Subcutaneous abdominal adipose tissue (tissue), 5 donors: ENCODE measurements at regions not wholly inside any gene's neighbourhood (a gene's known extent, or its start where the extent isn't known, plus 50 kb on each side); places are given as distances from the start of the nearest gene placed in this dataset.

ENCODE experiments used
- H3K27ac ChIP-seq: one replicate; pipeline ENCODE4 v1.7.0; 2013; ENCODE audit warnings: low read depth, mild to moderate bottlenecking, inconsistent platforms, low read length, moderate library complexity
- H3K27me3 ChIP-seq, 5 donors: one replicate each; pipeline ENCODE4 v1.7.0; 2013; ENCODE audit warnings: low read length in 5 of 5, inconsistent platforms in 1 of 5; ENCODE audit not compliant: control insufficient read depth in 5 of 5, insufficient read depth in 4 of 5
- H3K36me3 ChIP-seq, 5 donors: one replicate each; pipeline ENCODE4 v1.7.0; 2013; ENCODE audit warnings: low read length in 5 of 5; ENCODE audit not compliant: control insufficient read depth in 5 of 5, insufficient read depth in 5 of 5
- H3K4me1 ChIP-seq, 5 donors: one replicate each; pipeline ENCODE4 v1.7.0; 2013; ENCODE audit warnings: low read length in 5 of 5, mild to moderate bottlenecking in 3 of 5, moderate library complexity in 1 of 5; ENCODE audit not compliant: control insufficient read depth in 5 of 5, insufficient read depth in 5 of 5
- H3K4me3 ChIP-seq, 5 donors: one replicate each; pipeline ENCODE4 v1.7.0; 2013; ENCODE audit warnings: low read length in 5 of 5, low read depth in 1 of 5
- H3K9ac ChIP-seq, 5 donors: one replicate each; pipeline ENCODE4 v1.7.0; 2013; ENCODE audit warnings: low read length in 5 of 5, mild to moderate bottlenecking in 4 of 5, moderate library complexity in 3 of 5
- H3K9me3 ChIP-seq, 5 donors: one replicate each; pipeline ENCODE4 v1.7.0; 2013; ENCODE audit warnings: low read length in 5 of 5; ENCODE audit not compliant: control insufficient read depth in 5 of 5
- donor health status: healthy.
- donor health status: healthy.
- donor health status: healthy.
- donor health status: healthy.
- donor health status: healthy.

- Histone ChIP-seq H3K36me3 (no peaks in the 10 kb centered on the region), H3K9me3 (no peaks in the 10 kb centered on the region), H3K27ac (no peak overlapping the region), H3K27me3 (peaks cover 15 to 30% (median 16%) of the 10 kb centered on the region in 5 donors), H3K4me3 (no peak overlapping the region), H3K9ac (no peak overlapping the region), H3K4me1 (peaks cover 0 to 6% (median 0%) of the 10 kb centered on the region in 5 donors)
These were observed 344.3 kb downstream of the PREX1 start for GRCh38 chr20:48483334-48484066.

GRCh38 chr20:48482790-48483189, 345.0 kb downstream of the PREX1 start:
- Histone ChIP-seq H3K27me3 (peaks cover 13 to 36% (median 19%) of the 10 kb centered on the region in 5 donors), H3K9ac (no peak overlapping the region), H3K4me3 (no peak overlapping the region), H3K4me1 (peaks cover 0 to 10% (median 0%) of the 10 kb centered on the region in 5 donors), H3K27ac (no peak overlapping the region), H3K36me3 (no peaks in the 10 kb centered on the region), H3K9me3 (no peaks in the 10 kb centered on the region)

DNA sequence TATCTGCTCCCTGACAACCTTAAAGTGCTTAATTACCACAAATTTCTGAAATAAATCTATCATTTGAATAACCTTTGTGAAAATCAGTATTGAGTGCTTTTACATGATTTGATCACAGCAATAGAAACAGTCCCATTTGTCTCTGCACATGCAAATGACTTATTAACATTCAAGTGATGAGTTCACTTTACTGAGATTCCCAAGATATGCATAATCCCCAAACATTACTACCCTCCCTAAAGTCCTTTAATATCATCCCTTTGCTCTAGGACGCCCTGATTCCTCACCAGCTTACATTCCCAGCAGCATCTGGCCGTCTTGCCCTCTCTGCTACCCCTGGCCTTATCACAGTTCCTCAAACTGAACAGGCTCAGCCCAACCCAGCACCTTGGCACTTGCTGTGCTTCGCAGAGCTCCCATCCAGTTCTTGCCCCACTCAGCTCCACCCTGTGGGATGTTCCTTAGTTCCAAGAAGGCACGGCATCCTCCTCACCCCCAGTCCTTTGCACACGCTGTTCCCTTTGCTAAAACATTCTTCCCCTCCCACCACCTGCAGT, 347.5 kb downstream of the PREX1 start:
- peaks cover 7 to 30% (median 20%) of the 10 kb centered on the region in 5 donors for H3K27me3 ChIP-seq
- H3K27ac ChIP-seq, result no peak overlapping the region
- H3K9ac ChIP-seq, result no peak overlapping the region
- no peaks in the 10 kb centered on the region for H3K36me3 ChIP-seq
- H3K9me3 ChIP-seq, result no peaks in the 10 kb centered on the region
- H3K4me1 ChIP-seq, result peaks cover 0 to 13% (median 0%) of the 10 kb centered on the region in 5 donors
- no peak overlapping the region for H3K4me3 ChIP-seq

- no peaks in the 10 kb centered on the region for H3K36me3 ChIP-seq
- H3K27ac ChIP-seq, result no peak overlapping the region
- no peak overlapping the region for H3K9ac ChIP-seq
- H3K4me3 ChIP-seq, result no peak overlapping the region
- peaks cover 6 to 30% (median 19%) of the 10 kb centered on the region in 5 donors for H3K27me3 ChIP-seq
- peaks cover 0 to 13% (median 0%) of the 10 kb centered on the region in 5 donors for H3K4me1 ChIP-seq
- H3K9me3 ChIP-seq, result no peaks in the 10 kb centered on the region
These were observed 348.8 kb downstream of the PREX1 start for GRCh38 chr20:48478806-48479585.

DNA sequence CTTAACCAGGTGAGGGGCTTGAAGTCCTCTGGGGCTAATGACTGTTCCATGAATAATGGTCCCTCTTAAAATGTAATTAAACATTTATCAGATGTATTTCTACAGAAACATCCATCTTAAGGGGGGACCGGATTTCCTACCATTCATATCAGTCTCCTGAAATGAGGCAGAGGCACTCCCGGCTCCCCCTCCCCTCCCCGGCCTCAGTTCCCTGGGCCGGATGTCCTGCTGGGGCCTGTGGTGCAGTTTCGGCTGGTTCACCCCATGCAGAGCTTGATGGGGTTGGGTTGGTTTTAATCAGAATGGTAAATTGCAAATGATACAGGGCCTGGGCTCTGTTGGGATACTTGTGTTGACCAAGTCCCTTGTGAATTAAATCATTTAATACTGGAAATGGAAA, 349.4 kb downstream of the PREX1 start:
- Histone ChIP-seq H3K27ac (no peak overlapping the region), H3K9me3 (no peaks in the 10 kb centered on the region), H3K9ac (no peak overlapping the region), H3K4me1 (peaks cover 0 to 13% (median 0%) of the 10 kb centered on the region in 5 donors), H3K27me3 (peaks cover 8 to 27% (median 19%) of the 10 kb centered on the region in 5 donors), H3K4me3 (no peak overlapping the region), H3K36me3 (no peaks in the 10 kb centered on the region)

GRCh38 chr20:48476854-48477253, 350.9 kb downstream of the PREX1 start:
- H3K27ac ChIP-seq, result no peak overlapping the region
- no peak overlapping the region for H3K4me3 ChIP-seq
- no peaks in the 10 kb centered on the region for H3K9me3 ChIP-seq
- no peak overlapping the region for H3K9ac ChIP-seq
- H3K27me3 ChIP-seq, result peaks cover 8 to 26% (median 22%) of the 10 kb centered on the region in 5 donors
- H3K4me1 ChIP-seq, result peaks cover 0 to 13% (median 0%) of the 10 kb centered on the region in 5 donors
- H3K36me3 ChIP-seq, result no peaks in the 10 kb centered on the region

DNA sequence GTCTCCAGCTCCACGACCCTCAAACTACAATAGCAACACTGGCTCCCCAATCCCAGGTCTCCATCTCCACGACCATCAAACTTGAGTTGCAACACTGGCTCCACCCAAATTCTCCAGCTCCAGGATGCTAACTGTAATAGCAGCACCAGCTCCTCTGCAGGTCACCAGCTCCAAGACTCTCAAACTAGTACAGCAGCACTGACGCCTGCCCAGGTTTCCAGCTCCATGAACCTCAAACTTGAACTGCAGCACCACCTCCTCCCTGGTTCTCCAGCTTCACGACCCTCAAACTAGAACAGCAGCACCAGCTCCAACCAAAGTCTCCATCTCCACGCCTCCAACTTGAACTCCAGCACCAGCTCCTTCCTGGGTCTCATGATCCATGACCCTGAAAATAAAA, 353.8 kb downstream of the PREX1 start:
- Histone ChIP-seq H3K9me3 (no peaks in the 10 kb centered on the region), H3K9ac (no peak overlapping the region), H3K4me1 (peaks cover 0 to 13% (median 0%) of the 10 kb centered on the region in 5 donors), H3K27me3 (peaks cover 6 to 18% (median 11%) of the 10 kb centered on the region in 5 donors), H3K27ac (no peak overlapping the region), H3K36me3 (no peaks in the 10 kb centered on the region), H3K4me3 (no peak overlapping the region)

- Histone ChIP-seq H3K9me3 (no peaks in the 10 kb centered on the region), H3K27me3 (peaks cover 2 to 12% (median 5%) of the 10 kb centered on the region in 5 donors), H3K36me3 (no peaks in the 10 kb centered on the region), H3K27ac (no peak overlapping the region), H3K4me1 (no peaks in the 10 kb centered on the region), H3K4me3 (no peak overlapping the region), H3K9ac (no peak overlapping the region)
These were observed 355.9 kb downstream of the PREX1 start for GRCh38 chr20:48471759-48472408.

- Histone ChIP-seq H3K27ac (no peak overlapping the region), H3K27me3 (peaks cover 2 to 12% (median 5%) of the 10 kb centered on the region in 5 donors)
These were observed 356.6 kb downstream of the PREX1 start for GRCh38 chr20:48471176-48471575.

More at GRCh38 chr20:48471176-48471575, 356.6 kb downstream of the PREX1 start:
- H3K4me3 ChIP-seq, result no peak overlapping the region
- no peaks in the 10 kb centered on the region for H3K36me3 ChIP-seq
- H3K4me1 ChIP-seq, result no peaks in the 10 kb centered on the region
- no peak overlapping the region for H3K9ac ChIP-seq
- H3K9me3 ChIP-seq, result no peaks in the 10 kb centered on the region
